CD4-positive, alpha-beta T cell (primary cell): ENCODE measurements at regions not wholly inside any gene's neighbourhood (a gene's known extent, or its start where the extent isn't known, plus 50 kb on each side); places are given as distances from the start of the nearest gene placed in this dataset.

Experiments
- ATAC-seq: fragments of 200-7000 bp; cut with Tn5 transposase; one replicate; pipeline ENCODE4 v1.10.0; 2022; ENCODE audit warnings: mild to moderate bottlenecking; ENCODE audit not compliant: poor library complexity
- CTCF ChIA-PET: fragments of 350-600 bp; sonication (Branson Sonifier 250); formaldehyde crosslinking; loops from one replicate; lab custom pipeline; 2021; ENCODE audit warnings: antibody characterized with exemption, inconsistent platforms; lab: Charles Lee
- POLR2A ChIA-PET: fragments of 350-600 bp; sonication (Branson Sonifier 250); formaldehyde crosslinking; loops from one replicate; lab custom pipeline; 2021; ENCODE audit warnings: antibody characterized with exemption, inconsistent platforms; lab: Charles Lee
- DNase-seq, 14 experiments: peaks; one replicate each; pipeline ENCODE4 v3.0.0-alpha.2; 2013 to 2020; ENCODE audit warnings: mixed read lengths in 2 of 14
- H3K27ac ChIP-seq, 2 donors: one replicate each; pipeline versions ENCODE4 v1.5.1 to v1.7.0; 2013; ENCODE audit warnings: low read length in 2 of 2, low read depth in 1 of 2, mild to moderate bottlenecking in 1 of 2
- H3K27me3 ChIP-seq, 2 experiments: 1 replicate in 1 of 2; 2 replicates in 1 of 2; pipeline versions ENCODE4 v1.6.1 to v1.7.0; 2013; ENCODE audit warnings: low read length in 2 of 2, control low read depth in 1 of 2, mild to moderate bottlenecking in 1 of 2, moderate library complexity in 1 of 2; ENCODE audit not compliant: insufficient read depth in 2 of 2, control insufficient read depth in 1 of 2
- H3K36me3 ChIP-seq: one replicate; pipeline ENCODE4 v1.6.1; 2013; ENCODE audit warnings: low read length, control low read depth; ENCODE audit not compliant: insufficient read depth
- H3K4me1 ChIP-seq: one replicate; pipeline ENCODE4 v1.6.1; 2013; ENCODE audit warnings: low read length, control low read depth; ENCODE audit not compliant: insufficient read depth
- H3K4me3 ChIP-seq: one replicate; pipeline ENCODE4 v1.5.1; 2013; ENCODE audit warnings: mild to moderate bottlenecking, low read length, moderate library complexity
- H3K9me3 ChIP-seq, 2 experiments: 1 replicate in 1 of 2; 2 replicates in 1 of 2; pipeline versions ENCODE4 v1.6.1 to v1.7.0; 2013; ENCODE audit warnings: low read length in 2 of 2, mild to moderate bottlenecking in 2 of 2, control low read depth in 1 of 2, moderate library complexity in 1 of 2; ENCODE audit not compliant: control insufficient read depth in 1 of 2, insufficient read depth in 1 of 2
- H3K27ac Mint-ChIP-seq: one replicate; pipeline ENCODE4 v1.8.0; 2020; ENCODE audit warnings: mixed read lengths
- H3K27me3 Mint-ChIP-seq: one replicate; pipeline ENCODE4 v1.8.0; 2021; ENCODE audit warnings: mixed read lengths
- H3K36me3 Mint-ChIP-seq: one replicate; pipeline ENCODE4 v1.8.0; 2021; ENCODE audit warnings: low read depth, mixed read lengths
- H3K4me1 Mint-ChIP-seq: one replicate; pipeline ENCODE4 v1.8.0; 2021; ENCODE audit warnings: low read depth, mixed read lengths
- H3K4me3 Mint-ChIP-seq: one replicate; pipeline ENCODE4 v1.8.0; 2020; ENCODE audit warnings: mild to moderate bottlenecking, mixed read lengths
- H3K9me3 Mint-ChIP-seq: one replicate; pipeline ENCODE4 v1.8.0; 2020; ENCODE audit warnings: mixed read lengths
- intact Hi-C, 2 experiments: fragments of 100-400 bp; cut with DNase I in 1 of 2; cut with micrococcal nuclease in 1 of 2; formaldehyde crosslinking; loops; one replicate each; pipeline versions ENCODE4 v1.15.1 to v1.9.0; 2023 to 2025; cut with DNase I, micrococcal nuclease
- TF ChIP-seq, protein P1 (sequence below): fragments of 200-600 bp; IDR thresholded peaks from one replicate; pipeline ENCODE4 v1.8.0; 2022; ENCODE audit warnings: antibody characterized with exemption, mild to moderate bottlenecking

- H3K4me3 Mint-ChIP-seq = no peak overlapping the region
- Histone ChIP-seq H3K27ac (no peak overlapping the region), H3K9me3 (no peaks in the 10 kb centered on the region), H3K4me1 (no peaks in the 10 kb centered on the region), H3K4me3 (no peak overlapping the region), H3K27me3 (peaks cover 0 to 2% of the 10 kb centered on the region in 2 experiments), H3K36me3 (no peaks in the 10 kb centered on the region)
- DNase-seq = no peak
- peaks cover 2% of the 10 kb centered on the region for H3K9me3 Mint-ChIP-seq
- ATAC-seq = no peak
- intact Hi-C loops = no loop called here
- CTCF ChIA-PET = no interaction called here
- TF ChIP-seq, protein P1, sequence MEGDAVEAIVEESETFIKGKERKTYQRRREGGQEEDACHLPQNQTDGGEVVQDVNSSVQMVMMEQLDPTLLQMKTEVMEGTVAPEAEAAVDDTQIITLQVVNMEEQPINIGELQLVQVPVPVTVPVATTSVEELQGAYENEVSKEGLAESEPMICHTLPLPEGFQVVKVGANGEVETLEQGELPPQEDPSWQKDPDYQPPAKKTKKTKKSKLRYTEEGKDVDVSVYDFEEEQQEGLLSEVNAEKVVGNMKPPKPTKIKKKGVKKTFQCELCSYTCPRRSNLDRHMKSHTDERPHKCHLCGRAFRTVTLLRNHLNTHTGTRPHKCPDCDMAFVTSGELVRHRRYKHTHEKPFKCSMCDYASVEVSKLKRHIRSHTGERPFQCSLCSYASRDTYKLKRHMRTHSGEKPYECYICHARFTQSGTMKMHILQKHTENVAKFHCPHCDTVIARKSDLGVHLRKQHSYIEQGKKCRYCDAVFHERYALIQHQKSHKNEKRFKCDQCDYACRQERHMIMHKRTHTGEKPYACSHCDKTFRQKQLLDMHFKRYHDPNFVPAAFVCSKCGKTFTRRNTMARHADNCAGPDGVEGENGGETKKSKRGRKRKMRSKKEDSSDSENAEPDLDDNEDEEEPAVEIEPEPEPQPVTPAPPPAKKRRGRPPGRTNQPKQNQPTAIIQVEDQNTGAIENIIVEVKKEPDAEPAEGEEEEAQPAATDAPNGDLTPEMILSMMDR = no peak
- H3K4me1 Mint-ChIP-seq = no peaks in the 10 kb centered on the region
- no peaks in the 10 kb centered on the region for H3K36me3 Mint-ChIP-seq
- H3K27ac Mint-ChIP-seq = no peak overlapping the region
- peaks cover 5% of the 10 kb centered on the region for H3K27me3 Mint-ChIP-seq
- POLR2A ChIA-PET = no interaction called here
Observed at GRCh38 chr9:120107138-120107537, 472.8 kb downstream of the CDK5RAP2 start.

GRCh38 chr9:120104771-120105170 lies 475.2 kb downstream of the CDK5RAP2 start:
- H3K27ac Mint-ChIP-seq = no peak overlapping the region

GRCh38 chr9:120100595-120100994 lies 479.4 kb downstream of the CDK5RAP2 start:
- no peaks in the 10 kb centered on the region for H3K36me3 ChIP-seq
- POLR2A ChIA-PET = no interaction called here
- intact Hi-C loops = no loop called here
- no peak overlapping the region for H3K27ac ChIP-seq
- Mint-ChIP-seq H3K9me3 (peaks cover 2% of the 10 kb centered on the region), H3K4me1 (no peaks in the 10 kb centered on the region), H3K36me3 (no peaks in the 10 kb centered on the region), H3K4me3 (no peak overlapping the region), H3K27ac (no peak overlapping the region), H3K27me3 (peaks cover 5% of the 10 kb centered on the region)
- TF ChIP-seq, protein P1 = no peak
- no peak overlapping the region for H3K4me3 ChIP-seq
- CTCF ChIA-PET = no interaction called here
- no peaks in the 10 kb centered on the region for H3K27me3 ChIP-seq
- DNase-seq = no peak
- no peaks in the 10 kb centered on the region for H3K9me3 ChIP-seq
- H3K4me1 ChIP-seq = no peaks in the 10 kb centered on the region
- ATAC-seq = no peak

More at GRCh38 chr9:120104771-120105170, 475.2 kb downstream of the CDK5RAP2 start:
- Histone ChIP-seq H3K27me3 (peaks cover 0 to 2% of the 10 kb centered on the region in 2 experiments), H3K4me3 (no peak overlapping the region), H3K36me3 (no peaks in the 10 kb centered on the region), H3K4me1 (no peaks in the 10 kb centered on the region), H3K27ac (no peak overlapping the region), H3K9me3 (no peaks in the 10 kb centered on the region)
- ATAC-seq (no peak), DNase-seq (no peak)
- Mint-ChIP-seq H3K36me3 (no peaks in the 10 kb centered on the region), H3K4me3 (no peak overlapping the region), H3K4me1 (no peaks in the 10 kb centered on the region), H3K27me3 (peaks cover 5% of the 10 kb centered on the region), H3K9me3 (peaks cover 2% of the 10 kb centered on the region)
- POLR2A ChIA-PET = no interaction called here
- TF ChIP-seq, protein P1 = no peak
- CTCF ChIA-PET = no interaction called here
- intact Hi-C loops = no loop called here
